NCI-H748 (cell line): ENCODE measurements at regions not wholly inside any gene's neighbourhood (a gene's known extent, or its start where the extent isn't known, plus 50 kb on each side); places are given as distances from the start of the nearest gene placed in this dataset.
"Not testable (repeated sequence)": the region's sequence is repeated elsewhere in the genome, so short reads cannot be mapped to it uniquely, and the experiment has no call there.

ENCODE experiments used
- DNase-seq: peaks from one replicate; lab custom pipeline; 2025; ENCODE audit not compliant: unreplicated experiment; lab: John Stamatoyannopoulos, UW

GRCh38 chr4:7141151-7141834 lies 51.0 kb upstream of the SORCS2 start:
- no peak for DNase-seq

- no peak for DNase-seq
Observed at GRCh38 chr4:7140692-7141069, 51.7 kb upstream of the SORCS2 start.

GRCh38 chr4:7140062-7140691 lies 52.2 kb upstream of the SORCS2 start:
- DNase-seq: no peak

GRCh38 chr4:7139167-7139982 lies 53.0 kb upstream of the SORCS2 start:
- no peak for DNase-seq

GRCh38 chr4:7138223-7139166 lies 53.8 kb upstream of the SORCS2 start:
- DNase-seq: no peak

GRCh38 chr4:7137326-7138200 lies 54.8 kb upstream of the SORCS2 start:
- no peak for DNase-seq

- no peak for DNase-seq
Observed at GRCh38 chr4:7136351-7136750, 56.0 kb upstream of the SORCS2 start.

- no peak for DNase-seq
Observed at GRCh38 chr4:7135389-7135746, 57.0 kb upstream of the SORCS2 start.

GRCh38 chr4:7134737-7135388 lies 57.5 kb upstream of the SORCS2 start:
- DNase-seq: no peak

GRCh38 chr4:7133818-7134650 lies 58.3 kb upstream of the SORCS2 start:
- DNase-seq: not testable (repeated sequence)

- no peak for DNase-seq
Observed at GRCh38 chr4:7132730-7133582, 59.4 kb upstream of the SORCS2 start.

GRCh38 chr4:7132249-7132648 lies 60.1 kb upstream of the SORCS2 start:
- no peak for DNase-seq

- DNase-seq: no peak
Observed at GRCh38 chr4:7131498-7132031, 60.8 kb upstream of the SORCS2 start.

GRCh38 chr4:7130621-7131211 lies 61.6 kb upstream of the SORCS2 start:
- DNase-seq: no peak

- DNase-seq: no peak
Observed at GRCh38 chr4:7129871-7130620, 62.2 kb upstream of the GRPEL1 start.

GRCh38 chr4:7128644-7129043 lies 60.8 kb upstream of the GRPEL1 start:
- no peak for DNase-seq
